HG02885 (cell line): ENCODE measurements at regions not wholly inside any gene's neighbourhood (a gene's known extent, or its start where the extent isn't known, plus 50 kb on each side); places are given as distances from the start of the nearest gene placed in this dataset.

ENCODE experiments used
- ATAC-seq: cut with Tn5 transposase; IDR thresholded peaks from one replicate; pipeline ENCODE4 v1.9.1; 2021; ENCODE audit warnings: mild to moderate bottlenecking; ENCODE audit not compliant: unreplicated experiment, poor library complexity

- ATAC-seq = no peak
These were observed 1142.9 kb upstream of the PABPC4L start for GRCh38 chr4:135344492-135344891.

- ATAC-seq = no peak
These were observed 1136.6 kb upstream of the PABPC4L start for GRCh38 chr4:135338181-135338580.

- no peak for ATAC-seq
These were observed 1123.7 kb upstream of the PABPC4L start for GRCh38 chr4:135325264-135325663.

- ATAC-seq = no peak
These were observed 1118.1 kb upstream of the PABPC4L start for GRCh38 chr4:135319685-135320084.

- ATAC-seq = no peak
These were observed 1114.7 kb upstream of the PABPC4L start for GRCh38 chr4:135316266-135316779.

- no peak for ATAC-seq
These were observed 1088.5 kb upstream of the PABPC4L start for GRCh38 chr4:135290136-135290535.

- no peak for ATAC-seq
These were observed 1082.3 kb upstream of the PABPC4L start for GRCh38 chr4:135283934-135284333.

GRCh38 chr4:135282676-135283075, 1081.1 kb upstream of the PABPC4L start:
- ATAC-seq = no peak

GRCh38 chr4:135281230-135281629, 1079.6 kb upstream of the PABPC4L start:
- no peak for ATAC-seq

- no peak for ATAC-seq
These were observed 1076.4 kb upstream of the PABPC4L start for GRCh38 chr4:135277980-135278315.

GRCh38 chr4:135277068-135277979, 1075.7 kb upstream of the PABPC4L start:
- no peak for ATAC-seq

- no peak for ATAC-seq
These were observed 1072.8 kb upstream of the PABPC4L start for GRCh38 chr4:135274416-135274815.

- peak; percentile 65 for ATAC-seq
These were observed 1067.7 kb upstream of the PABPC4L start for GRCh38 chr4:135269125-135269890.

GRCh38 chr4:135268369-135268768, 1066.8 kb upstream of the PABPC4L start:
- no peak for ATAC-seq

GRCh38 chr4:135267148-135267865, 1065.7 kb upstream of the PABPC4L start:
- no peak for ATAC-seq

- ATAC-seq = no peak
These were observed 1054.5 kb upstream of the PABPC4L start for GRCh38 chr4:135256111-135256510.

GRCh38 chr4:135250040-135250439, 1048.5 kb upstream of the PABPC4L start:
- ATAC-seq = no peak

- no peak for ATAC-seq
These were observed 1047.4 kb upstream of the PABPC4L start for GRCh38 chr4:135249024-135249423.

- ATAC-seq = no peak
These were observed 1043.1 kb upstream of the PABPC4L start for GRCh38 chr4:135244696-135245095.

GRCh38 chr4:135244056-135244455, 1042.5 kb upstream of the PABPC4L start:
- no peak for ATAC-seq

- no peak for ATAC-seq
These were observed 1039.2 kb upstream of the PABPC4L start for GRCh38 chr4:135240796-135241195.
